Ishikawa (cell line): ENCODE measurements at regions not wholly inside any gene's neighbourhood (a gene's known extent, or its start where the extent isn't known, plus 50 kb on each side); places are given as distances from the start of the nearest gene placed in this dataset.

Experiments
- CEBPB ChIP-seq: IDR thresholded peaks from 2 replicates; pipeline ENCODE4 v1.6.1; 2012
- CREB1 ChIP-seq: IDR thresholded peaks from 2 replicates; pipeline ENCODE4 v1.6.1; 2012; ENCODE audit warnings: low read depth
- EGR1 ChIP-seq: IDR thresholded peaks from 2 replicates; pipeline ENCODE4 v1.6.1; 2012
- EP300 ChIP-seq: IDR thresholded peaks from 2 replicates; pipeline ENCODE4 v1.6.1; 2012; ENCODE audit warnings: borderline replicate concordance
- FOXM1 ChIP-seq: IDR thresholded peaks from 2 replicates; pipeline ENCODE4 v1.6.1; 2012; ENCODE audit warnings: low read depth, borderline replicate concordance
- NFIC ChIP-seq: IDR thresholded peaks from 2 replicates; pipeline ENCODE4 v1.6.1; 2012
- RAD21 ChIP-seq: IDR thresholded peaks from 2 replicates; pipeline ENCODE4 v1.6.1; 2012; ENCODE audit warnings: low read depth
- TAF1 ChIP-seq: IDR thresholded peaks from 2 replicates; pipeline ENCODE4 v1.6.1; 2012; ENCODE audit warnings: low read depth, mild to moderate bottlenecking
- TCF12 ChIP-seq: IDR thresholded peaks from 2 replicates; pipeline ENCODE4 v1.6.1; 2012; ENCODE audit warnings: low read depth
- TEAD4 ChIP-seq: IDR thresholded peaks from 2 replicates; pipeline ENCODE4 v1.6.1; 2012
- YY1 ChIP-seq: IDR thresholded peaks from 2 replicates; pipeline ENCODE4 v1.6.1; 2012; ENCODE audit warnings: low read depth
- ZBTB7A ChIP-seq: IDR thresholded peaks from 2 replicates; pipeline ENCODE4 v1.6.1; 2012; ENCODE audit warnings: low read depth
- TF ChIP-seq, protein P1 (sequence below): IDR thresholded peaks from 2 replicates; pipeline ENCODE4 v1.6.1; 2012
- TF ChIP-seq, protein P2 (sequence below): IDR thresholded peaks from 2 replicates; pipeline ENCODE4 v1.6.1; 2012; ENCODE audit warnings: low read depth, mild to moderate bottlenecking
- TF ChIP-seq, protein P3 (sequence below): IDR thresholded peaks from 2 replicates; pipeline ENCODE4 v1.6.1; 2012

DNA sequence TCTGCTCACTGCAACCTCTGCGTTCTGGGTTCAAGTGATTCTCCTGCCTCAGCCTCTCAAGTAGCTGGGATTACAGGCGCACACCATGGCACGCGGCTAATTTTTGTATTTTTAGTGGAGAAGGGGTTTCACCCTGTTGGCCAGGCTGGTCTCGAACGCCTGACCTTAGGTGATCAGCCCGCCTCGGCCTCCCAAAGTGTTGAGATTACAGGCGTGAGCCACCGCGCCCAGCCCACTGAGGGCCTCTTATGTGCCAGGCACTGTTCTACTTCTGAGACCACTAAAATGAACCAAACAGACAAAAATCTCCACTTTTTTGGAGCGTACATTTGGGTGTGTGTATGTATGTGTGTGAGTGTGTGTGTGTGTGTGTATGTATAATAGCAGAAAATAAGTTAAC lies 117.2 kb upstream of the H2AZ1 start:
- TF ChIP-seq, protein P1, sequence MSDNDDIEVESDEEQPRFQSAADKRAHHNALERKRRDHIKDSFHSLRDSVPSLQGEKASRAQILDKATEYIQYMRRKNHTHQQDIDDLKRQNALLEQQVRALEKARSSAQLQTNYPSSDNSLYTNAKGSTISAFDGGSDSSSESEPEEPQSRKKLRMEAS: no peak
- TF ChIP-seq, protein P2, sequence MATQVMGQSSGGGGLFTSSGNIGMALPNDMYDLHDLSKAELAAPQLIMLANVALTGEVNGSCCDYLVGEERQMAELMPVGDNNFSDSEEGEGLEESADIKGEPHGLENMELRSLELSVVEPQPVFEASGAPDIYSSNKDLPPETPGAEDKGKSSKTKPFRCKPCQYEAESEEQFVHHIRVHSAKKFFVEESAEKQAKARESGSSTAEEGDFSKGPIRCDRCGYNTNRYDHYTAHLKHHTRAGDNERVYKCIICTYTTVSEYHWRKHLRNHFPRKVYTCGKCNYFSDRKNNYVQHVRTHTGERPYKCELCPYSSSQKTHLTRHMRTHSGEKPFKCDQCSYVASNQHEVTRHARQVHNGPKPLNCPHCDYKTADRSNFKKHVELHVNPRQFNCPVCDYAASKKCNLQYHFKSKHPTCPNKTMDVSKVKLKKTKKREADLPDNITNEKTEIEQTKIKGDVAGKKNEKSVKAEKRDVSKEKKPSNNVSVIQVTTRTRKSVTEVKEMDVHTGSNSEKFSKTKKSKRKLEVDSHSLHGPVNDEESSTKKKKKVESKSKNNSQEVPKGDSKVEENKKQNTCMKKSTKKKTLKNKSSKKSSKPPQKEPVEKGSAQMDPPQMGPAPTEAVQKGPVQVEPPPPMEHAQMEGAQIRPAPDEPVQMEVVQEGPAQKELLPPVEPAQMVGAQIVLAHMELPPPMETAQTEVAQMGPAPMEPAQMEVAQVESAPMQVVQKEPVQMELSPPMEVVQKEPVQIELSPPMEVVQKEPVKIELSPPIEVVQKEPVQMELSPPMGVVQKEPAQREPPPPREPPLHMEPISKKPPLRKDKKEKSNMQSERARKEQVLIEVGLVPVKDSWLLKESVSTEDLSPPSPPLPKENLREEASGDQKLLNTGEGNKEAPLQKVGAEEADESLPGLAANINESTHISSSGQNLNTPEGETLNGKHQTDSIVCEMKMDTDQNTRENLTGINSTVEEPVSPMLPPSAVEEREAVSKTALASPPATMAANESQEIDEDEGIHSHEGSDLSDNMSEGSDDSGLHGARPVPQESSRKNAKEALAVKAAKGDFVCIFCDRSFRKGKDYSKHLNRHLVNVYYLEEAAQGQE: no peak
- TF ChIP-seq TCF12: no peak
- no peak for TF ChIP-seq YY1
- TF ChIP-seq EGR1: no peak
- TF ChIP-seq EP300: no peak
- TF ChIP-seq CREB1: no peak
- TF ChIP-seq TAF1: no peak
- no peak for TF ChIP-seq RAD21
- TF ChIP-seq, protein P3, sequence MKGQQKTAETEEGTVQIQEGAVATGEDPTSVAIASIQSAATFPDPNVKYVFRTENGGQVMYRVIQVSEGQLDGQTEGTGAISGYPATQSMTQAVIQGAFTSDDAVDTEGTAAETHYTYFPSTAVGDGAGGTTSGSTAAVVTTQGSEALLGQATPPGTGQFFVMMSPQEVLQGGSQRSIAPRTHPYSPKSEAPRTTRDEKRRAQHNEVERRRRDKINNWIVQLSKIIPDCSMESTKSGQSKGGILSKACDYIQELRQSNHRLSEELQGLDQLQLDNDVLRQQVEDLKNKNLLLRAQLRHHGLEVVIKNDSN: no peak
- TF ChIP-seq ZBTB7A: no peak
- no peak for TF ChIP-seq FOXM1
- TF ChIP-seq TEAD4: no peak
- no peak for TF ChIP-seq CEBPB
- no peak for TF ChIP-seq NFIC

GRCh38 chr4:100063355-100063754 lies 113.3 kb upstream of the H2AZ1 start:
- TF ChIP-seq, protein P3: no peak
- TF ChIP-seq, protein P1: no peak
- TF ChIP-seq TCF12 (no peak), RAD21 (peak; percentile 23; the same call in 1 of the 2 replicates)

DNA sequence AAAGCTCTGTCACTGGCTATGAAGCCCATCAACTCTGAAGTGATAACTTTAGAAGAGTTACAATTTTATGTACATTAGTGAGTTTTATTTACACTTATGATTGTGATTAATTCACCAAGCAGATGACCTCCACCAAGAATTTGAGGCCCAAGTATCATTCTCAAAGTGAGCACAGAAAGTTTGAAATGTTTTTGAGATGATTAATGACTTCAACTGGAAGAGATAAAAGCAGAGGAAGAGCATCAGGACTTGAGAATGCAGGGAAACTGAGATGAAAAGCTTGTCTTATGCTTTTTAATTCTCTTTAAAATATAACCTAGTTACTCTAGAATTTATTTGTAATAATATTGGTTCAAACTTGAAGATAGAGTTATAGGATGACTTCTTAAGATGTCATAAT lies 112.8 kb upstream of the H2AZ1 start:
- TF ChIP-seq EP300 (no peak), YY1 (no peak), CREB1 (no peak), ZBTB7A (no peak), EGR1 (no peak), FOXM1 (no peak), TAF1 (no peak), CEBPB (no peak), NFIC (no peak), TCF12 (no peak), TEAD4 (no peak), RAD21 (no peak)
- TF ChIP-seq, protein P2: no peak
- TF ChIP-seq, protein P3: no peak
- TF ChIP-seq, protein P1: no peak

DNA sequence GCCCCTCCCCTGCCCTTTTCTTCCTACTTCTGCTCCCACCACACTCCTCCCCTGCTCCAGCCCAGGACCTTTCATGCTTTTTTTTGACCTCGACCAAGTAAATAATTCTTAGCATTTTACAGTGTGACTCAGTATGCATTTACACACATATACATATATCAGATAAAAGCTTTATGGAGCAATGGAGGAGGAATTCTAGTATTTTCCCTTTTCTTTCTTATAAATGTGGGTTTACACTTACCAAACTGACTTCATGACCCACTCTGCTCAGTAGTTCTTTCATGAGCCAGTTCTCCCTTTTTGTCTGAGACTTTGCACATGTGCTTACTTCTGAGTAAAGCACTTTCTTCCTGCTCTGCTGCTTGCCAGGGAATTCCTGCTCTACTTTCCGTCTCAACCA lies 111.8 kb upstream of the H2AZ1 start:
- TF ChIP-seq, protein P1: no peak
- TF ChIP-seq ZBTB7A (no peak), FOXM1 (no peak), YY1 (no peak), CREB1 (no peak), TAF1 (no peak), NFIC (no peak), EP300 (no peak), TCF12 (no peak), CEBPB (no peak), EGR1 (no peak), RAD21 (no peak)
- TF ChIP-seq, protein P2: no peak
